Type B pancreatic cell (in vitro differentiated cells): ENCODE measurements at regions not wholly inside any gene's neighbourhood (a gene's known extent, or its start where the extent isn't known, plus 50 kb on each side); places are given as distances from the start of the nearest gene placed in this dataset.
A peak's percentile ranks its signal among the peaks of the same experiment; 100 is the strongest.

Source experiments
- DNase-seq: peaks from one replicate; pipeline ENCODE4 v3.0.0; 2021; ENCODE audit warnings: mixed read lengths; ENCODE audit not compliant: unreplicated experiment; ENCODE audit errors: extremely low spot score
- H3K27ac Mint-ChIP-seq: 2 replicates; pipeline ENCODE4 v1.8.0; 2021; ENCODE audit warnings: mild to moderate bottlenecking, mixed read lengths
- H3K27me3 Mint-ChIP-seq: 2 replicates; pipeline ENCODE4 v1.8.0; 2021; ENCODE audit warnings: mixed read lengths
- H3K36me3 Mint-ChIP-seq: 2 replicates; pipeline ENCODE4 v1.8.0; 2021; ENCODE audit warnings: mixed read lengths
- H3K4me1 Mint-ChIP-seq: one replicate; pipeline ENCODE4 v1.8.0; 2021; ENCODE audit warnings: mixed read lengths; ENCODE audit not compliant: unreplicated experiment
- H3K4me3 Mint-ChIP-seq: 2 replicates; pipeline ENCODE4 v1.8.0; 2021; ENCODE audit warnings: mild to moderate bottlenecking, mixed read lengths
- H3K9me3 Mint-ChIP-seq: 2 replicates; pipeline ENCODE4 v1.8.0; 2021; ENCODE audit warnings: mixed read lengths
- CTCF ChIP-seq: fragments of 200-600 bp; sonication (generic); conservative IDR thresholded peaks from 2 replicates; pipeline ENCODE4 v1.5.0; 2021; ENCODE audit warnings: antibody characterized with exemption, mild to moderate bottlenecking

GRCh38 chr16:54649876-54650275 lies 280.8 kb upstream of the IRX5 start:
- Mint-ChIP-seq H3K36me3 (no peaks in the 10 kb centered on the region), H3K27ac (peak overlapping the region; percentile 35), H3K9me3 (peaks cover 4% of the 10 kb centered on the region), H3K4me1 (peaks cover 37% of the 10 kb centered on the region), H3K4me3 (peak overlapping the region; percentile 27), H3K27me3 (peaks cover 38% of the 10 kb centered on the region)
- no peak for TF ChIP-seq CTCF
- DNase-seq: no peak

- H3K27me3 Mint-ChIP-seq: peaks cover 33% of the 10 kb centered on the region
These were observed 282.1 kb upstream of the IRX5 start for GRCh38 chr16:54648575-54648974.

GRCh38 chr16:54647725-54648221 lies 282.9 kb upstream of the IRX5 start:
- Mint-ChIP-seq H3K4me1 (peaks cover 28% of the 10 kb centered on the region), H3K27ac (peak overlapping the region; percentile 90), H3K36me3 (no peaks in the 10 kb centered on the region), H3K4me3 (peak overlapping the region; percentile 42), H3K27me3 (peaks cover 32% of the 10 kb centered on the region), H3K9me3 (peaks cover 4% of the 10 kb centered on the region)
- no peak for TF ChIP-seq CTCF
- no peak for DNase-seq

More at GRCh38 chr16:54648575-54648974, 282.1 kb upstream of the IRX5 start:
- TF ChIP-seq CTCF: no peak
- no peak for DNase-seq
- Mint-ChIP-seq H3K36me3 (no peaks in the 10 kb centered on the region), H3K27ac (peak overlapping the region; percentile 81), H3K4me3 (peak overlapping the region; percentile 5), H3K9me3 (peaks cover 4% of the 10 kb centered on the region), H3K4me1 (peaks cover 29% of the 10 kb centered on the region)

GRCh38 chr16:54647216-54647615 lies 283.4 kb upstream of the IRX5 start:
- DNase-seq: no peak
- Mint-ChIP-seq H3K9me3 (peaks cover 4% of the 10 kb centered on the region), H3K27me3 (peaks cover 31% of the 10 kb centered on the region), H3K36me3 (no peaks in the 10 kb centered on the region), H3K4me3 (no peak overlapping the region), H3K27ac (peak overlapping the region; percentile 90), H3K4me1 (peaks cover 28% of the 10 kb centered on the region)
- no peak for TF ChIP-seq CTCF

- no peak overlapping the region for H3K27ac Mint-ChIP-seq
- peaks cover 4% of the 10 kb centered on the region for H3K9me3 Mint-ChIP-seq
- H3K4me1 Mint-ChIP-seq: peaks cover 20% of the 10 kb centered on the region
- no peak for TF ChIP-seq CTCF
- DNase-seq: no peak
- H3K4me3 Mint-ChIP-seq: no peak overlapping the region
- H3K36me3 Mint-ChIP-seq: no peaks in the 10 kb centered on the region
- H3K27me3 Mint-ChIP-seq: peaks cover 38% of the 10 kb centered on the region
These were observed 285.3 kb upstream of the IRX5 start for GRCh38 chr16:54645345-54645744.
